Fibroblast of lung (primary cell): ENCODE measurements at regions not wholly inside any gene's neighbourhood (a gene's known extent, or its start where the extent isn't known, plus 50 kb on each side); places are given as distances from the start of the nearest gene placed in this dataset.

ENCODE experiments used
- DNase-seq, 2 donors: peaks; one replicate each; pipeline versions ENCODE4 v3.0.0 to v3.0.0-alpha.2; 2010; ENCODE audit warnings: low read depth in 2 of 2
- H2AFZ ChIP-seq: 2 replicates; pipeline ENCODE4 v1.5.1; 2012; ENCODE audit warnings: low read length, control low read depth, inconsistent platforms
- H3K27ac ChIP-seq: 2 replicates; pipeline ENCODE4 v1.5.1; 2011; ENCODE audit warnings: low read length, control low read depth; ENCODE audit not compliant: insufficient read depth
- H3K27me3 ChIP-seq: 2 replicates; pipeline ENCODE4 v1.5.1; 2011; ENCODE audit warnings: mild to moderate bottlenecking, low read length; ENCODE audit not compliant: control insufficient read depth, insufficient read depth
- H3K36me3 ChIP-seq: 2 replicates; pipeline ENCODE4 v1.5.1; 2011; ENCODE audit warnings: low read length; ENCODE audit not compliant: control insufficient read depth, insufficient read depth
- H3K4me1 ChIP-seq: 2 replicates; pipeline ENCODE4 v1.5.1; 2011; ENCODE audit warnings: low read length; ENCODE audit not compliant: control insufficient read depth, insufficient read depth; ENCODE audit errors: extremely low read depth
- H3K4me2 ChIP-seq: 2 replicates; pipeline ENCODE4 v1.5.1; 2011; ENCODE audit warnings: low read length, control low read depth; ENCODE audit not compliant: insufficient read depth; ENCODE audit errors: extremely low read depth
- H3K4me3 ChIP-seq, 4 experiments: fragments of 200-600 bp in 1 of 4; sonication (generic) in 1 of 4; replicated peaks in 1 of 4; 2 replicates each; pipeline ENCODE4 v1.5.1; 2011 to 2016; ENCODE audit warnings: low read length in 4 of 4, low read depth in 3 of 4, mild to moderate bottlenecking in 3 of 4, control low read depth in 2 of 4, inconsistent platforms in 1 of 4, mixed read lengths in 1 of 4; ENCODE audit not compliant: insufficient read depth in 1 of 4; ENCODE audit errors: control extremely low read depth in 1 of 4
- H3K79me2 ChIP-seq: 2 replicates; pipeline ENCODE4 v1.5.1; 2012; ENCODE audit warnings: mild to moderate bottlenecking, low read length, inconsistent platforms; ENCODE audit not compliant: control insufficient read depth, insufficient read depth
- H3K9ac ChIP-seq: 2 replicates; pipeline ENCODE4 v1.5.1; 2011; ENCODE audit warnings: mild to moderate bottlenecking, low read length, control low read depth; ENCODE audit not compliant: insufficient read depth
- H3K9me3 ChIP-seq: 2 replicates; pipeline ENCODE4 v1.5.1; 2012; ENCODE audit warnings: low read depth, low read length; ENCODE audit not compliant: control insufficient read depth, insufficient read depth
- H4K20me1 ChIP-seq: 2 replicates; pipeline ENCODE4 v1.5.1; 2011; ENCODE audit warnings: low read length; ENCODE audit not compliant: control insufficient read depth, insufficient read depth; ENCODE audit errors: extremely low read depth
- EZH2 ChIP-seq: IDR thresholded peaks from 2 replicates; pipeline ENCODE4 v1.5.1; 2012; ENCODE audit warnings: low read length, control low read depth, mild to moderate bottlenecking; ENCODE audit errors: missing control alignments
- TF ChIP-seq, protein P1 (sequence below), 2 donors: IDR thresholded peaks in 1 of 2; conservative IDR thresholded peaks in 1 of 2; 1 replicate in 1 of 2; 2 replicates in 1 of 2; pipeline ENCODE4 v1.5.1; 2011 to 2012; ENCODE audit warnings: low read length in 2 of 2, control low read depth in 1 of 2, inconsistent platforms in 1 of 2, low read depth in 1 of 2, mild to moderate bottlenecking in 1 of 2

DNA sequence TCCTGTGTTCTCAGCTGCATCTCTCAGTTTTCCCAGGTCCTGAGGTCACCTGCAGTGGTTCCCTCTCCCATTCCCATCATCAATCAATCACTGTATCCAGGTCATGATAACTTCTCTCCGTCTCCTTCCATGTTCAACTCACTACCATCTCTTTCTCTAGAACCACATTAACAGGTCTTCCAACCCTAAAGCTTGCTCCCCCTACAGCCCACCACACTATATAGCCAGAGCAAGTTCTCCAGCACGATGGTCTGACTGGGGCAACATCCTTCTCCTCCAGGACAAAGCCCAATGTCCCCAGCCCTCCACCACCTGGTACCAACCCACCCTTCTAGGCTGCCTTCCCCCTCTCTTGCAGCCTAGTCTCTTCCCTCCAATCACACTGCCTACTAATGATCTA lies 241.6 kb downstream of the CDK5RAP2 start:
- H3K4me2 ChIP-seq: no peak overlapping the region
- no peaks in the 10 kb centered on the region for H3K27me3 ChIP-seq
- no peak overlapping the region for H3K4me3 ChIP-seq

DNA sequence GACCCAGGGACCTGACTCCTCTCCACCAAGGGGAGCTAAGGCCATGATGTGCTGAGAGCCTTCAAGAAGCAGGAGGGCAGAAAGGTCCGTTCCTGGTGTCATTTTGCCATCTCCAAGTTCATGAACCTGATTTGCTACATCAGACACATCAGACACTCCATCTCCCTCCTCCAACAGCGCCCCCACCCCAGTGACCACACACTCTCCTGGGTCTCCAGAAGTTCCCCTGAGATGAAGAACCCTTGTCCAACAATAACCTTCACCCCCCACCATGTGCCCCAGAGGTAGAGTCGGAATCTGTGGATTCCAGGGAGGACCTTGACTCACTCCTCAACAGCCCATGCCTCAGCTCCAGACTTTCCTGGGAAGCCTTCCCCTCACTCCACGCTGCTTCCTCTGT lies 242.8 kb downstream of the CDK5RAP2 start:
- no peak for TF ChIP-seq EZH2
- TF ChIP-seq, protein P1, sequence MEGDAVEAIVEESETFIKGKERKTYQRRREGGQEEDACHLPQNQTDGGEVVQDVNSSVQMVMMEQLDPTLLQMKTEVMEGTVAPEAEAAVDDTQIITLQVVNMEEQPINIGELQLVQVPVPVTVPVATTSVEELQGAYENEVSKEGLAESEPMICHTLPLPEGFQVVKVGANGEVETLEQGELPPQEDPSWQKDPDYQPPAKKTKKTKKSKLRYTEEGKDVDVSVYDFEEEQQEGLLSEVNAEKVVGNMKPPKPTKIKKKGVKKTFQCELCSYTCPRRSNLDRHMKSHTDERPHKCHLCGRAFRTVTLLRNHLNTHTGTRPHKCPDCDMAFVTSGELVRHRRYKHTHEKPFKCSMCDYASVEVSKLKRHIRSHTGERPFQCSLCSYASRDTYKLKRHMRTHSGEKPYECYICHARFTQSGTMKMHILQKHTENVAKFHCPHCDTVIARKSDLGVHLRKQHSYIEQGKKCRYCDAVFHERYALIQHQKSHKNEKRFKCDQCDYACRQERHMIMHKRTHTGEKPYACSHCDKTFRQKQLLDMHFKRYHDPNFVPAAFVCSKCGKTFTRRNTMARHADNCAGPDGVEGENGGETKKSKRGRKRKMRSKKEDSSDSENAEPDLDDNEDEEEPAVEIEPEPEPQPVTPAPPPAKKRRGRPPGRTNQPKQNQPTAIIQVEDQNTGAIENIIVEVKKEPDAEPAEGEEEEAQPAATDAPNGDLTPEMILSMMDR (conservative IDR thresholded peaks at IDR 0.05 in 1 of 2, IDR thresholded peaks at IDR 0.05 in 1 of 2; ENCODE audit: low read depth in 1 of 2, low read length in 2 of 2): no peak
- H3K4me1 ChIP-seq: no peaks in the 10 kb centered on the region

More for the DNA sequence above, 241.6 kb downstream of the CDK5RAP2 start:
- TF ChIP-seq EZH2: no peak
- TF ChIP-seq, protein P1 (conservative IDR thresholded peaks at IDR 0.05 in 1 of 2, IDR thresholded peaks at IDR 0.05 in 1 of 2; ENCODE audit: low read depth in 1 of 2, low read length in 2 of 2): no peak
- H3K27ac ChIP-seq: no peak overlapping the region
- no peaks in the 10 kb centered on the region for H3K4me1 ChIP-seq
- no peaks in the 10 kb centered on the region for H3K36me3 ChIP-seq
- no peaks in the 10 kb centered on the region for H3K79me2 ChIP-seq
- H3K9me3 ChIP-seq: no peaks in the 10 kb centered on the region
- H2AFZ ChIP-seq: no peak overlapping the region
- no peak for DNase-seq
- H4K20me1 ChIP-seq: no peaks in the 10 kb centered on the region
- H3K9ac ChIP-seq: no peak overlapping the region

DNA sequence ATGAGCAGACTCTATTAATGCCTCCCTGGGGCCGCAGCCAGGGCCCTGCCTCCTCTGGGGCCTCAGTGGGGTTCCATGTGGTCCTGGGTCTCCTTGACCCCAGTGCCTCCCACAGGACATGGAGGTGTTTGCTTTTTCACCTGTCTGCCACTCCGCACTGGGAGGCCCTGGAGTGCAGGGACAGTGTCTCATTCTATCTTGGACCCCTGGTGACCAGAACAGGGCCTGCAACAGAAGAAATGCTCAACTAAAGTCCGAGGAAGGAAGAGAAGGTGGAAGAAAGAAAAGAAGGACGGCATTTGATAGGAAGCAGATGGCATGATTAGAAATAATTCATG lies 243.2 kb downstream of the CDK5RAP2 start:
- Histone ChIP-seq H3K9ac (no peak overlapping the region), H3K9me3 (no peaks in the 10 kb centered on the region), H3K36me3 (no peaks in the 10 kb centered on the region), H3K79me2 (no peaks in the 10 kb centered on the region), H3K27ac (no peak overlapping the region), H3K4me2 (no peak overlapping the region), H2AFZ (no peak overlapping the region), H3K4me3 (no peak overlapping the region), H3K27me3 (no peaks in the 10 kb centered on the region), H3K4me1 (no peaks in the 10 kb centered on the region), H4K20me1 (no peaks in the 10 kb centered on the region)
- TF ChIP-seq, protein P1 (conservative IDR thresholded peaks at IDR 0.05 in 1 of 2, IDR thresholded peaks at IDR 0.05 in 1 of 2; ENCODE audit: low read depth in 1 of 2, low read length in 2 of 2): no peak
- no peak for TF ChIP-seq EZH2
- no peak for DNase-seq

More for the DNA sequence above, 242.8 kb downstream of the CDK5RAP2 start:
- H3K9me3 ChIP-seq: no peaks in the 10 kb centered on the region
- H4K20me1 ChIP-seq: no peaks in the 10 kb centered on the region
- H3K4me3 ChIP-seq: no peak overlapping the region
- no peak overlapping the region for H2AFZ ChIP-seq
- no peak overlapping the region for H3K27ac ChIP-seq
- H3K79me2 ChIP-seq: no peaks in the 10 kb centered on the region
- no peak for DNase-seq
- H3K9ac ChIP-seq: no peak overlapping the region
- no peak overlapping the region for H3K4me2 ChIP-seq
- no peaks in the 10 kb centered on the region for H3K36me3 ChIP-seq
- no peaks in the 10 kb centered on the region for H3K27me3 ChIP-seq
